GM18867 (cell line): ENCODE measurements at regions not wholly inside any gene's neighbourhood (a gene's known extent, or its start where the extent isn't known, plus 50 kb on each side); places are given as distances from the start of the nearest gene placed in this dataset.

Experiments used
- ATAC-seq: cut with Tn5 transposase; IDR thresholded peaks from one replicate; pipeline ENCODE4 v1.9.1; 2021; ENCODE audit warnings: mild to moderate bottlenecking, moderate library complexity; ENCODE audit not compliant: unreplicated experiment

DNA sequence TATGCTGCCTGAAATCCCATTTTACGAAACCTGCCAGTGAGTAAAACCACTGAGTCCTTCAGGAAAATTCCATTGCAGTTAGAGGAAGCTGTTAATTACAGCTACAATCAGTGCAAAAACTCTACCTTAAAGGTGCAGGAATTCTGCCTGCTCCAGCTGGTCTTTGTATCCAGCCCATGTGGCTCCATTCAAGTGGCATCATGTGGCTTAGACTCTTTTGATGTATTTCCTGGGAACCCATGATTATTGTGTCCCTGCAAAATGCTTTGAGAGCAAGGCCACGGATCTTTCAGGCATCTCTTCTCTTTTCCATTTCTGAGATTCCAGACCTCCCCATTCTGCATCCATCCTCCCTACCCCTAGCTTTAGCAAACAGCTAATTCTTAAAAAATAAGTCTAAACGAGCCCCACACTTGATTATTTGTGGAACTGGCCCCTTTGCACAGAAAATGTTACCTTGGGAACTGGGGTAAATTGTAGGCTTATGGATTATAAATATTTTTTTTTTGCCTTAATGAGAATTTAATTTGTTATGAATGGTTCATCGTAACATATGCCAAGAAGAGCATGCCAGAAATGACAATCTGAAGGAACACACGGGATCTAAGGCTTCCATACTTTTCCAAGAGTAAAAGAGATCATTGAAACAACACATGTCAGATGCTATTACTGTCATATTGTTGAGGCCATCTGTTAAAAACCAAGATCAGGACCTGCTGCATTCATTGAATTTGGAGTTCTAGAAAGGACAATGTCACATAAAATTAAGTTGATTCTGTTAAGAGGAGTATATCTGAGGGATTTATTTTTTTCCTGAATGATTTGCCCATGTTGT lies 144.6 kb downstream of the TPH2 start:
- ATAC-seq, result no peak

DNA sequence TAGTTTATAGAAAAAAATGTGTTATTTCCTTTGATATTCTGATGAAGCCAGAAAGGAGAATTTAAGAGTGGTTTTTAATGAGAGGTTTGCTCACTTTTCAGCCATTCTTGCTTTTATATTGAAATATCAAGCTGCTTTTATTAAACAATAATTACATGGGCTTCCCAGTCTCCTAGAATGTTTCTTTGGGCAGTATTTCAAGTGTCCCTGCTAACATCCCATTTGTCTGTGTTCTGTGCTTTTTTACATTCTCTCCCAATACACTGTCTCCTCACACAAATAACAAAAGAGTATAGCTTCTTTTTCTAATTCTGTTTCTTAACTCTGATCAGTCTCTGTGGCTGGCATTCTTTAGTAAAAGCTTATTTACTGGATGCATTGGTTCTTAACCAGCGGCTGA lies 145.4 kb downstream of the TPH2 start:
- ATAC-seq, result no peak

DNA sequence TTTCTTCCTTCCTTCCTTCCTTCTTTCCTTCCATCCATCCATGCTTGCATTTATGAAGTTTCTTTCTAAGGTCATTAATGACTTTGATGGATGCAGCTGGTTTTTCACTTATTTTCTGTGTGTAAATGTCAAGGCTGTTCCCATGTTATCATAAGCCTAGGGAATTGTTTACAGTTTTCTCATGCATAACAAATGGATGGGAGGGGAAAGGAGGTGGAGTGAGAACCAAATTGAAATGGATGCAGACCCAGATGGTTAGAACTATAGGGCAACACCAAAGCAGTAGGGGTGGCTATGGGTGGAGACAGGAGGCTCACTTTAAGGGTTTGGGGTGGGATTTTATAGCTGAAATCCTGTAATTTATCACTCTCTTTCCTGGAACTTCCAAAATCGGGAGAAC lies 146.2 kb downstream of the TPH2 start:
- ATAC-seq, result no peak

DNA sequence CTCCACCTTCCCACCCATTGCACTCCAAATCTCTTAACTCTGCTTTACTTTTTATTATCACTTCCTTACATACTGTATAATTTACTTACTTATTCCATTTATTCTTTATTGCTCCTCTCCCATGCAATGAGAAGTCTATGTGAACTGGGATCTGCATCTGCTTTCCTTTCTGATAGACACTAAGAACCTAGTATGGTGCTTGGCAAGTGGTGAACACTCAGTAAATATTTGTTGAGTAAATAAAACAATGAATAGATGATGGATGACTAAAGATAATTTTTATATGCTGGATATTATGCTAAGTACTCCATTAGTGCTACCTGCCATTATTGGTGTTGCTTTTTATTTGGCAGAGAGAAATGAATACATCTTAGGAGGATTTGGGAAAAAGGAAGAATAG lies 151.0 kb downstream of the TPH2 start:
- no peak for ATAC-seq

DNA sequence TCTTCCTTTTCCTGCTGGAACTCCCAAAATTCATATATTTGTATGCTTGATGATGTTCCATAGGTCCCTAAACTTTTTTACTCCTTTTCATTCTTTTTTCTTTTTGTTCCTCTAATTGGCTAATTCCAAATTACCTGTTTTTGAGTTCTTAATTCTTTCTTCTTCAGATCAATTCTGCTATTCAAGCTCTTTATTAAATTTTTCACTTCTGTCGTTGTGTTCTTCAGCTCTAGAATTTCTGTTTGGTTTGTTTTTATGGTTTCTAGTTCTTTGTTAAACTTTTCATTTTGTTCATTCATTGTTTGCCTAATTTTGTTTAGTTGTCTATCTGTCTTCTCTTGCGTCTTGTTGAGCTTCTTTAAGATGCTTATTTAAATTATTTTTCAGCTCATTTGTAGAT lies 154.8 kb downstream of the TPH2 start:
- no peak for ATAC-seq

DNA sequence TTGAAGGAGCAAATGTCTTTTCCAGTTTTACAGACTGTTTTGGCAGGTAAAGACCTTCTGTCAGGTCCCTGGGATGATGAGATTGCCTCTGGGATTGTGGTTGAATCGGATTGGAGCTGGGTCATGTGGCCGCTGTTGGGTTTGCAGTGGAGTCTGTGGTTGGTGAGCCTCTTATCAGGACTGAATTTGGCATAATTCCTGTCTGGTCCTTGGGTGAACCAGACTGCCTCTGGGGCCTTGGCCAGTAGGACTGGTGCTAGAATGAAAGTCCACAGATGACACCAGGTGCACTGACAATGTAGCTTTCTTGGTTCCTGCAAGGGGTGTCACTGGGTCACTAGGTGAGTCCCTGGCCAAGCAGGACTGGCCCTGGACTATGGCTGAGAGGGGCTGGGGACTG lies 155.3 kb downstream of the TPH2 start:
- no peak for ATAC-seq

DNA sequence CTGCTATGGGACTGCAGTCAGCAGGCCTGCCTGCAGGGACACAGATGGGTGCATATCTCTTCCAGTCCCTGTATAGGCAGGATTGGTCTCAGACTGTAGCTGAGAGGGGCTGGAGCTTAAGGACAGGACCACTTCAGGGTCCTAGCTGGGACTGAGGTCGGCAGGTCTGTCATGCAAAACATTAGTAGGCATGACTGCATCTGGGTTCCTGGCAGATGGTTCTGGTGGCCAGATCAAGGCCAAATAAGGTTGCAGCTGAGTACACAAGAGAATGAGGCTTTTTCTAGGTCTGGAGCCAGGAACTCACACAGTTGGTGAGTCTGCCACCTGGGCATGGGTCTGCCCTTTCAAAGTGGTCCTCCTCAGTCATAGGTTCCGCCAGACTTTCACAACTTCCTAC lies 155.8 kb downstream of the TPH2 start:
- ATAC-seq, result no peak

DNA sequence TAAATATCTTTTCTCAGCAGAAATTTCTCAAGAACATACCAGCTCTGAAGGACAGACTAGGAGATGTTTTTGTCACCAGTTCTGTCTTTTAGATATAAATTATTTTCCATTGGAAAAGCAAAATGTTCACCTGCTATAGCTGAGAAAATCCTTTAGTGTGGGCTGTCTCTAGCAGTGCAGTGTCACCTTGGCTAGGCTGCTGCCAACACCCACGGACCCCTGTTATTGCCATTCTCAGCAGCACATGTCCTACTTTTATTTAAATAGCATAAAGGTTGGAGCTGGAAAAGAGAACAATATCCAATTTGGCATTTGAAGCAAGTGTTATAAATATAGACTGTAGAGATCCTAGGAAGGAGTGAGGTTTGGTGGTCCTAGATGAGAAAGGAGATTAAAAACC lies 156.4 kb downstream of the TPH2 start:
- ATAC-seq, result no peak

DNA sequence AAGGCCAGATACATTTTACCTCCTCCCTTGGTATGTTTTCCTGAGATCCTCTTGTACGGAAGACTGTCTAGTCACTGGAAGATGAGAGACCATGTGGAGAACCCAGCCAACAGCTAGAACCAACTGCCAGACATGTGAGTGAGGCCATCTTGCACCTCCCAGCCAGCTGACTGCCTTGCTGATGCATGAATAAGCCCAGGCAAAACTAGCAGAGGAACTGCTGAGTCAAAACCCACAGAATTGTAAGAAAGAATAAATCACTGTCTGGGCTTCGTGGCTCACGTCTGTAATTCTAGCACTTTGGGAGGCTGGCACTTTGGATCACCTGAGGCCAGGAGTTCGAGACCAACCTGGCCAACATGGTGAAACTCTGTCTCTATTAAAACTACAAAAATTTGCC lies 160.0 kb downstream of the TPH2 start:
- ATAC-seq, result no peak

DNA sequence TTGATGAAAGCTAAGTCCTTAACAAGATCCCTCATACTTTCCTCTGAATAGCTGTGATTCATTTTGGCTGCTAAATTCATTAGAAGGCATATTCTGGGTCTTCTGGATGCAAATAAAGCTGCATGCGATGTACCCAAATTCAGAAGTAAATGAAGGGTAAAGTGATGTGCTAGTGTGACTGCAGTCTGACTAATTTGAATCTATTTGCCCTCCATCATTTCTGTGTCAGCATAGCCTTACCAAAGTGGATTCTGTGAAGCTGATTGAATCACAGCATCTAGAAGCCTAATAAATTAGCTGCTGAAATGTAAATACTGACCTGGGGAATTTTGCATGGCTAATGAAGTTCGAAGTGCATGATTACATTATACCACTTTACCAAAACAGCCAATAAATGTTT lies 162.2 kb downstream of the TPH2 start:
- no peak for ATAC-seq

DNA sequence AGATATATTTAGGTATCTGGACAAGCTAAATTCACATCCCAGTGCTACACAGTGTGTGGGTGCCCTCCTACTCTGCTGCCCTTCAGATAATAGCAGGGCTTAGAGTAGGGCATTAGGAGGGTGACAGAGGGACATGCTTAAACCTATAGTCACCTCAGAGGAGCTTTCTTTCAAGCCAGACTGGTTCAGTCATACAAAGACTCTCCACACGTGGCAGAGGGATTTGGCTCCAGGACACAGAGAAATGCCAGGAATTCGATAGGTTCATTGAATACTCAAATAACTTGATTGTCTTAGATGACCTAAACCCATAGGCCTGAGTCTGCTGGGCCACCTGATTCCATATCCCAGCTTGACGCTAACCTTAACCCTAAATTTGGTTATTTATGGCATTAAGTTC lies 163.5 kb downstream of the TPH2 start:
- ATAC-seq, result no peak

DNA sequence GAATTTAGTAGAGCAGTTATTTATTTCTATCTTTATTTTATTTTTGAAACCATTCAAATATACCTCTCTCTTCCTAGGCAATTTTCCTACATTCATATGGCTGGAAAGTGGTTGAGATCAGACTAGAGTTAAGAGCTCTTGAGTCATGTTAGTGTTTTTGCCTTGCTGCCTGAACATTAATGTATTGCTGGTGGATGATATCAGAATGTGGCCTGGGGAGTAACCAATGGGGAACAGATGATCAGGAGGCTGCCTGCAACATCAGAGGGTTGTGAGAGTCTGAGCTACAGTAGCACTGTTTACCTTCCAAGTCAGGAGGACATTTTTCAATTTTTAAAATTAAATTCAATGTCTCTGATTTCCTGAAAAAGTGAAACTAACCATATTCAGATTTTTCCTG lies 166.3 kb upstream of the TRHDE start:
- ATAC-seq, result no peak

DNA sequence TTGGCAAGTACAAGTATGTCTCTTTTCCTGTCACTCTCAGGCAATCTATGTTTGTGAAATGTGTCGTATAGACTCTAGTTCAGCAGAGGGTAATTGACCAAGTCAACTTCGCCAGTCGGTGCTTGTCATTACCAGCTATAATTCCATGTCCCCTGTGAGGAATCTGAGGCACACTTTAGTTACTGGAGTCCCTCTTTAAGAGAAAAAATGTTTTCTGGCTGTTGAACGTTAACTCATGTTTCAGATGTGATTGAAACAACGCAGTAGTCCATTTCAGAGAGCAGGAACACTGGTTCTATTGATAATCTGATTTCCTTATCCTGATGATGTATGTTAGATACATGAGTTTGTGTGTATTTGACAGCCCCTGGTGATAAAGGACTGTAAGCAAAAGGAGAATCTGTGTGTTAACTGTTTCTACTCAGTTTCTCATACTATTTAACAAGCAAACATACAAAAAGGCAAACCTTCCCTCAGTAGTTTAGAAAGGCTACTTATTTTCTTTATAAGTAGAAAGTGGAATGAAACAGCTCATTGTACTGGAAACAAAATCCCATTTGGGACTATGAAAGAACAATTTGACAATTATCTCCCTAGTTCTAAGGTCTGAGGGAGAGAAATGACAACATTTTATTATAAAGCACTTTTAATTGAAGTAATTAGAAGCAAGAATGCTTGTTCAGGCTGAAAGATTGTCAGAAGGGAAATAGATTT lies 161.1 kb upstream of the TRHDE start:
- ATAC-seq, result no peak

DNA sequence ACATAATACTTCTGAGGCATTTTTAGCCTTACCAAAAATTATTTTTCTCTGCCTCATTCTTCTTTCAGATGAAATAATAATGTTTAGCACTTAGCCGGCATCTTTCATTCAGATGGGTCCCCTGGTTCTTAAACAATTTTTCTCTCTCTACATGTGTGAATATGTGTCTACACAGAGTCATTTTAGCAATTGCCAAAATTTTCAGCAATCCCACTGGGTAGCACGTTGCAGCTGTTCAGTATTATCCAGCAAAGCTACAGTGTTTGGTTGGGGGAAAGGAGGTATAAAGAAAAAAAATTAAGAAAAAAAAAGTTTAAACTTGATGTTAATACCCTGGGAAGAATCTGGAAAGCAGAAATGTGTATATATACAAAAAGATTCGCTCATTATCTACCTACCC lies 160.5 kb upstream of the TRHDE start:
- ATAC-seq, result no peak

DNA sequence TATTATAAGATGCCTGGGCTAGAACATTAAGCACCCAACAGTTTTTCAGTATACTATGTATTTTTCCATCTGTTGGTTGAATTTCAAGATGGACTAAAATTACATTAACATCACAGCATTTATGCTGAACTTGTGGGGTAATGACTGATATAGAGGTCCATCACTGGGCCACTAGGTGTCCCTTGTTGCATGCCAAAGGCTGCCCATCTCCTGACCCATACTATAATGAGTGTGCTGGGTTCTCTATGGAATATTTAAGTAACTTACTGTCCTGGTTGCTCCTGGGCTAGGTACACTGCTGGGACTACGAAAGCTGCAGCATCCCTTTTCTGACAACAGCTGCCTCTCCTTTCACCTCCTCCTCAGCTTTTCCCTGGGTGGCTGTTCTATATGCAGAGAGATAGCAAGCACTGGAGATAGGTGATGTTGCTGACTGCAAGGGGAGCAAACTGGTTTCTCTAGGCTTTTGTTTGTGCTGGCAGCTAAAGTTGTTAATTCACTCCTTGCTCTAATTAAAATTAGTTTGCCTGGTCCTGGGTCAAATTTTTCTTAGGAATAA lies 138.6 kb upstream of the TRHDE start:
- no peak for ATAC-seq

DNA sequence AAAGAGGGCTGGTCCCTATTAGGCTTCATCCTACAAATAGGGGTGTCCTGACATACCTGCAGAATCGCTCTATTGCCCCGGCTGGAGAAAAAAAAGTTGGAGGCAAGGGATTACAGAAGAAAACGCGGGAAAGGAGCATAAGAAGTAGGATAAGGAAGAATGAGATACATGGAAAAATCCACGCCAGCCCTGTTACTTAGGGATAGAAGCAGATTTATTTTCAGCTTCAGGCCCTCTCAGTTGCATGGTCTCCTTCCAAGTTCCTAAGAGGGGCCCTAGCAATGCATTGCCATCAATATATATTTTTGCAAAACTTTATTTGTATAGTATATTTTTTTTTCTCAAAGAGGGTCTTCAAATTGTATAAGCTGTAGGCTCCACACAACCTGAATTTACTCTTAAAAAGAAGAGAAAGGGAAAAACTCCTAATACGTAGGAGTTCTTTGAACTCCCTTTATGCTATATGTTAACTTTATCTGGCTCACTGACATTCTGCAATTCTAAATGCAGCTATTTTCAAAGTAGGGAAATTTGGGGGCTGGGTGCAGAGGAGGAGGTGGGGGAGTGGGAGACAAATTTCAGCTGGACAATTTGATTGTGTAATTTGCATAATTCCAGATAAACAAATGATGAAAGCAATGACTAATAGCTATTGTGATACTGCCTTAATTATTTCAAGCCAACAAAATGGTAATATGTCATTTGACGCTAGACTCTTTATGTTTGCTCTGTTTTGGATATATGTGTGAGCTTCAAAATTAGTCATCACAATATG lies 137.7 kb upstream of the TRHDE start:
- no peak for ATAC-seq

DNA sequence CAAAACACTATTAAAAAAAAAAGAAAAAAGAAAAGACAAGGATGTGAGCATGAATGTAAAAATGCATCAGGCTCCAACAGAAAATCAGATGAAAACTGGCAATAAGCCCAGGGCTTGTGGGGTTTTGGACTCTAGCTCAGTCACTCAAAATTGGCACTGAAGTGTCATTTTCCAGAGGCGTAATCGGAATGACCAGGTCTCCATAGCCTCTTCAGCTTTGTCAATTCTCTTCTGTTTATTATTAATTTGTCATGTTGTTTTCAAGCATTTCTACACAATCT lies 137.2 kb upstream of the TRHDE start:
- ATAC-seq, result no peak

DNA sequence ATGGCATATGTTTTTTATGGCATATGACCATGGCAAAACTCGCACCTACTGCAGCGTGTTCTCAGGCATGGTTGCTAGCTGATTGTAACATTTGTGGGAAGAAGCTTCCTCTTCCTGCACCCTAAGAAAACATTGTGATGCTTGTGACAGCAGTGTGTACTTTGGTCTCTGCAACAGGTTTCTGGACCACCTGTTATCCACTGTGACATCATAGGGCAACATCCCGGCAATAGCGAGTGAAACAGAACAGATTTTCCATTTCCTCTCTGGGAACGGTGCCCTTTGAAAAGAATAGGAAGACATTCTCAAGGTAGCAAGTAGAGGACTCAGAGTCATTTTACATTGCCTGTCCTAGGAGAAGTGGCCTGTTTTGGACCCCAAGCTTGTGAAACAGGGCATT lies 135.4 kb upstream of the TRHDE start:
- ATAC-seq, result no peak

DNA sequence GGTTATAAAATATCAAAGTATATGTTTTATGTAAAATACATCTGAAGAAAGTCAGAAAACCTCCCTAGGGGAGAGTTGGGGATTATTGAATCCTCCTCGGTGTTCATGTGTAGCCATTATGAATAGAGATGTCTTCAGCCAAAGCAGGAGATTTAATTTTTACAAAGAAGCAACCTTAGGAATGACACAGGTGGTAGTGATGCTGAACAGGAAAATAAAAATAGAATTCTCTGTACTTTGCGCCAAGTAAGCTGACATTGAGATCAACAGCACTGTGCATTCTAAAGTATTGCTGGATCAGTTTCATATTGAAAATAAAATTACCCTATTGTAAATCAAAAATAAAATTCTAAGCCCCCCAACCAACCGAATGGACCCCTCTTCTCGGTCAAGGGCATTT lies 132.8 kb upstream of the TRHDE start:
- no peak for ATAC-seq

DNA sequence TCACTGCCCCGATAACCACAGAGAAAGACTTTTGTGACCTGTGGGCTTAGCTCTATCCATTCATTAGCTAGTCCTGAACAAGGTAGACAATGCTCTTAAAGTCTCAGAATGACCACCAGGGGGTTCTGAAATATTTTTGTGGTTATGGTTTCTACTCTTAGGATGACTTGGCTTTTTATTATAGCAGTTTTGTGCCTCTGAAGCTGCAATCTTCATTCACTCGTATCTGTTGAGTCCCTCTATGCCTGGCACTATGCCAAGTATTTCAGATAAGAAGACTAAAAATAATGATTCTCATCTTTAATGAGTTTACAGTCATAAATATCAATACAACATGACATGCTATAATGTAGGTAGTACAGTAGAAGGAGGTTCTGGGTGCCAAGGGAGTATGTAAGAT lies 130.8 kb upstream of the TRHDE start:
- ATAC-seq, result peak; percentile 97

DNA sequence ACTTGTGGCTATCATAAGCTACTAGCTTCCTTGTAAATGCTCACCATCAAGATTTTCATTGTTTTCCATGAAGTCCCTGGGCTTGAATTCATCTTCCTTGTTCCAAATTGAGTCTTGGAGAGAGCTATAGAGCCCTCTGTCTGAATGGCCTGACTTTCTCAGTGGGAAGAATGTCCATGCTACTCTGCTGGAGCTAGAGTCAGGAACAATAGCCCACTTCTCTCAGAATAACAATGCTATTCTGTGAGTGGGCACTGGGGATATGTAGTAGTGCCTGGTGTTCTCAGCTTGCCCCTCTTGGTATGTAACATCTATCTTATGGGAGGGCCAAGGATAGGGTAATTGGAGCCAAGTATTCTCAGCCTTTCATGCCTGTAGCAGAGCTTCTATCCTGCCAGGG lies 127.6 kb upstream of the TRHDE start:
- no peak for ATAC-seq

DNA sequence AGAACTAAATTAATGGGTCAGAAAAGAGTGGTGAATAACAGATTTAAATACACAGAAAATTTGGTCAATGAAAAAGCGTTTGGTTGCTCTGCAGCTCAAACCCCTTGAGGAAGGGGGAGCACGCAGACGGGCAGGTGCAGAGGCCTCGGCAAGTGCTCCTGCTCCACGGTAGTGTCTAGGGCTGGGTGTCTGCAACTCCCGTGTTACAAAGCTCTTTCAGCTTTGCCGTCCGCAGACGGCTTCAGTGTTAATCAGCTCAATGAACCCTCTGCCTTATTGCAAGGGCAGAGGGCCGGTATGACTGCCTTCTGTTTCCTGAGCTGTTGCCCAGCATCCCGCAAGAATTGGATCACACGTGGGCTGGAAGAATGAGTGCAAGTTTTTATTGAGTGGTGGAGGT lies 125.7 kb upstream of the TRHDE start:
- ATAC-seq, result no peak
